SK-N-SH (cell line): ENCODE measurements at regions not wholly inside any gene's neighbourhood (a gene's known extent, or its start where the extent isn't known, plus 50 kb on each side); places are given as distances from the start of the nearest gene placed in this dataset.
A peak's percentile ranks its signal among the peaks of the same experiment; 100 is the strongest.

ENCODE experiments used
- EP300 ChIP-seq, 2 experiments: IDR thresholded peaks; 2 replicates each; pipeline versions ENCODE4 v1.4.0 to v1.6.1; 2012; ENCODE audit warnings: borderline replicate concordance in 1 of 2, low read depth in 1 of 2, low read length in 1 of 2
- REST ChIP-seq: IDR thresholded peaks from 2 replicates; pipeline ENCODE4 v1.6.1; 2012; ENCODE audit warnings: mild to moderate bottlenecking, low read depth, low read length, moderate library complexity
- TAF1 ChIP-seq: IDR thresholded peaks from 2 replicates; pipeline ENCODE4 v1.6.1; 2012; ENCODE audit warnings: low read depth, mild to moderate bottlenecking, low read length, moderate library complexity, borderline replicate concordance
- TF ChIP-seq, protein P1 (sequence below): fragments of 200-600 bp; sonication (generic); IDR thresholded peaks from 2 replicates; pipeline ENCODE4 v1.6.1; 2017; ENCODE audit warnings: antibody characterized with exemption, mild to moderate bottlenecking, moderate library complexity

DNA sequence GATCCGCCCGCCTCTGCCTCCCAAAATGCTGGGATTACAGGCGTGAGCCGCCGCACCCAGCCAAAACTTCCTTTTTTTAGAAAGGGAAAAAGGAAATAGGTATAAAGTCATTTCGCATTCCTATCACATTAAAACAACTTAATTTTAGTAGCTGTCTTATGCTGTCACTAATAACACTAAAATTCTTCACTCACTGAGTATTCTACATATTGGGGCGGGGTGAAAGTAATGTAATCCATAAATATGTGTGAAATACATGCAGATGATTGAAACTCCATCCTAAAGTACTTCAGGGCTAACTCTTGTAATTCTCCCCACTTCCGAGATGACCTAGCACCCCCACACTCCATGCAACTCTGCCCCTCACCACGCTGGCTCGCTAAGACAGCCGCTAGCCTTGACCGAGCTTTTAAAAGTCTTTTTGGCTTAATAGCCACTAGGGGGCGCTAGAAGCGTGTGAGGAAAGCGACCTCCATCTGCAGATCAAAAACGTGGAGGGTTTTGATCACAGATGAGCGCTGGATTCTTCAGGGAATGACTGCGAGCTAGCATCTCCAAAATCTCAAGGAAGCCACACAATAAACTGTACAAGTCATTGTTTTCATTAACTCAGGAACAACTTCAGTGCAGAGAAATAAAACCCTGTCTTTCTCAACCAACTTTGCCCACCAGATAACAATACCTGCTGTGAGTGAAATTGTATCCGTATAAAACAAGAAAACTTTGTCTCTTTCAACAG lies 129.3 kb upstream of the IGF1R start:
- TF ChIP-seq TAF1 = no peak
- TF ChIP-seq, protein P1, sequence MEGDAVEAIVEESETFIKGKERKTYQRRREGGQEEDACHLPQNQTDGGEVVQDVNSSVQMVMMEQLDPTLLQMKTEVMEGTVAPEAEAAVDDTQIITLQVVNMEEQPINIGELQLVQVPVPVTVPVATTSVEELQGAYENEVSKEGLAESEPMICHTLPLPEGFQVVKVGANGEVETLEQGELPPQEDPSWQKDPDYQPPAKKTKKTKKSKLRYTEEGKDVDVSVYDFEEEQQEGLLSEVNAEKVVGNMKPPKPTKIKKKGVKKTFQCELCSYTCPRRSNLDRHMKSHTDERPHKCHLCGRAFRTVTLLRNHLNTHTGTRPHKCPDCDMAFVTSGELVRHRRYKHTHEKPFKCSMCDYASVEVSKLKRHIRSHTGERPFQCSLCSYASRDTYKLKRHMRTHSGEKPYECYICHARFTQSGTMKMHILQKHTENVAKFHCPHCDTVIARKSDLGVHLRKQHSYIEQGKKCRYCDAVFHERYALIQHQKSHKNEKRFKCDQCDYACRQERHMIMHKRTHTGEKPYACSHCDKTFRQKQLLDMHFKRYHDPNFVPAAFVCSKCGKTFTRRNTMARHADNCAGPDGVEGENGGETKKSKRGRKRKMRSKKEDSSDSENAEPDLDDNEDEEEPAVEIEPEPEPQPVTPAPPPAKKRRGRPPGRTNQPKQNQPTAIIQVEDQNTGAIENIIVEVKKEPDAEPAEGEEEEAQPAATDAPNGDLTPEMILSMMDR = peak; percentile 85
- TF ChIP-seq EP300 (IDR thresholded peaks at IDR 0.05; ENCODE audit: borderline replicate concordance in 1 of 2, low read depth in 1 of 2, low read length in 1 of 2) = no peak
- TF ChIP-seq REST = no peak
